NT2/D1 (cell line): ENCODE measurements at regions not wholly inside any gene's neighbourhood (a gene's known extent, or its start where the extent isn't known, plus 50 kb on each side); places are given as distances from the start of the nearest gene placed in this dataset.

Experiments
- DNase-seq: peaks from one replicate; pipeline ENCODE4 v3.0.0-alpha.2; 2011; ENCODE audit warnings: low read depth, low spot score
- H3K27me3 ChIP-seq: 2 replicates; pipeline ENCODE4 v1.6.0; 2011; ENCODE audit warnings: mild to moderate bottlenecking; ENCODE audit not compliant: insufficient read length, insufficient read depth
- H3K36me3 ChIP-seq: 2 replicates; pipeline ENCODE4 v1.6.1; 2011; ENCODE audit warnings: mild to moderate bottlenecking, low read length, mixed read lengths; ENCODE audit not compliant: insufficient read depth, insufficient read length
- H3K4me1 ChIP-seq: 2 replicates; pipeline ENCODE4 v1.5.1; 2011; ENCODE audit not compliant: insufficient read depth, insufficient read length
- H3K4me3 ChIP-seq: 2 replicates; pipeline ENCODE4 v1.5.1; 2011; ENCODE audit warnings: low read depth; ENCODE audit not compliant: insufficient read length
- H3K9ac ChIP-seq: 2 replicates; pipeline ENCODE4 v1.6.0; 2011; ENCODE audit warnings: low read depth; ENCODE audit not compliant: insufficient read length
- H3K9me3 ChIP-seq: 2 replicates; pipeline ENCODE4 v1.5.1; 2011; ENCODE audit warnings: mild to moderate bottlenecking, low read length; ENCODE audit not compliant: insufficient read depth
- SUZ12 ChIP-seq: IDR thresholded peaks from 2 replicates; pipeline ENCODE4 v1.6.1; 2011; ENCODE audit not compliant: insufficient read length, insufficient read depth; ENCODE audit errors: extremely low read depth
- YY1 ChIP-seq: IDR thresholded peaks from 2 replicates; pipeline ENCODE4 v1.6.1; 2011; ENCODE audit not compliant: insufficient read length, insufficient read depth
- ZNF274 ChIP-seq: IDR thresholded peaks from 2 replicates; pipeline ENCODE4 v1.6.1; 2011; ENCODE audit warnings: mild to moderate bottlenecking, low read depth, low read length

GRCh38 chr7:9796241-9796640 is 1177.4 kb upstream of the PHF14 start:
- no peak for TF ChIP-seq SUZ12
- no peak for TF ChIP-seq YY1
- no peak for TF ChIP-seq ZNF274
- H3K9me3 ChIP-seq = no peaks in the 10 kb centered on the region
- no peaks in the 10 kb centered on the region for H3K27me3 ChIP-seq
- H3K36me3 ChIP-seq = no peaks in the 10 kb centered on the region
- H3K9ac ChIP-seq = no peak overlapping the region
- no peaks in the 10 kb centered on the region for H3K4me1 ChIP-seq
- no peak for DNase-seq
- no peak overlapping the region for H3K4me3 ChIP-seq

- no peaks in the 10 kb centered on the region for H3K27me3 ChIP-seq
- peaks cover 7% of the 10 kb centered on the region; the same call in 1 of the 2 replicates for H3K9me3 ChIP-seq
- no peak overlapping the region for H3K4me3 ChIP-seq
- no peak for TF ChIP-seq ZNF274
- no peak overlapping the region for H3K9ac ChIP-seq
- DNase-seq = no peak
- H3K4me1 ChIP-seq = no peaks in the 10 kb centered on the region
- H3K36me3 ChIP-seq = no peaks in the 10 kb centered on the region
Measured at GRCh38 chr7:9822458-9823290, 1151.0 kb upstream of the PHF14 start.

GRCh38 chr7:9835199-9835598 is 1138.5 kb upstream of the PHF14 start:
- Histone ChIP-seq H3K9ac (no peak overlapping the region), H3K36me3 (no peaks in the 10 kb centered on the region), H3K4me3 (no peak overlapping the region), H3K27me3 (no peaks in the 10 kb centered on the region), H3K9me3 (no peaks in the 10 kb centered on the region), H3K4me1 (no peaks in the 10 kb centered on the region)
- DNase-seq = no peak
- TF ChIP-seq YY1 = no peak

GRCh38 chr7:9836671-9837070 is 1137.0 kb upstream of the PHF14 start:
- TF ChIP-seq SUZ12 = no peak
- TF ChIP-seq ZNF274 = no peak
- TF ChIP-seq YY1 = no peak

GRCh38 chr7:9842301-9842700 is 1131.4 kb upstream of the PHF14 start:
- no peak for DNase-seq
- Histone ChIP-seq H3K9me3 (no peaks in the 10 kb centered on the region), H3K4me1 (no peaks in the 10 kb centered on the region), H3K4me3 (no peak overlapping the region), H3K27me3 (no peaks in the 10 kb centered on the region), H3K36me3 (no peaks in the 10 kb centered on the region), H3K9ac (no peak overlapping the region)
- TF ChIP-seq YY1 (no peak), SUZ12 (no peak), ZNF274 (no peak)

More at GRCh38 chr7:9836671-9837070, 1137.0 kb upstream of the PHF14 start:
- DNase-seq = no peak
- H3K36me3 ChIP-seq = no peaks in the 10 kb centered on the region
- no peak overlapping the region for H3K4me3 ChIP-seq
- H3K27me3 ChIP-seq = no peaks in the 10 kb centered on the region
- H3K4me1 ChIP-seq = no peaks in the 10 kb centered on the region
- H3K9ac ChIP-seq = no peak overlapping the region
- no peaks in the 10 kb centered on the region for H3K9me3 ChIP-seq

GRCh38 chr7:9846902-9847301 is 1126.8 kb upstream of the PHF14 start:
- no peak for TF ChIP-seq ZNF274
- no peak for TF ChIP-seq SUZ12
- TF ChIP-seq YY1 = no peak
- H3K4me3 ChIP-seq = no peak overlapping the region
- no peaks in the 10 kb centered on the region for H3K9me3 ChIP-seq
- no peaks in the 10 kb centered on the region for H3K36me3 ChIP-seq
- H3K4me1 ChIP-seq = no peaks in the 10 kb centered on the region
- no peak for DNase-seq
- no peak overlapping the region for H3K9ac ChIP-seq
- no peaks in the 10 kb centered on the region for H3K27me3 ChIP-seq

- DNase-seq = no peak
- Histone ChIP-seq H3K4me1 (no peaks in the 10 kb centered on the region), H3K36me3 (no peaks in the 10 kb centered on the region), H3K4me3 (no peak overlapping the region), H3K9me3 (no peaks in the 10 kb centered on the region), H3K27me3 (no peaks in the 10 kb centered on the region), H3K9ac (no peak overlapping the region)
- TF ChIP-seq SUZ12 (no peak), YY1 (no peak), ZNF274 (no peak)
Measured at GRCh38 chr7:9854605-9855004, 1119.1 kb upstream of the PHF14 start.
